ENCODE measurements at regions not wholly inside any gene's neighbourhood (a gene's known extent, or its start where the extent isn't known, plus 50 kb on each side); places are given as distances from the start of the nearest gene placed in this dataset.

GRCh38 chr10:52541006-52541473, 227.0 kb downstream of the DKK1 start:
- Histone ChIP-seq H3K36me3 (ENCODE audit: control insufficient read depth in 2 of 2, extremely low read depth in 1 of 2, insufficient read depth in 2 of 2, low read length in 2 of 2) (no peaks in the 10 kb centered on the region), H3K9me1 (ENCODE audit: control insufficient read depth, extremely low read depth, insufficient read depth, low read length) (no peaks in the 10 kb centered on the region), H3K27me3 (ENCODE audit: control insufficient read depth, extremely low read depth, insufficient read depth, low read length) (no peaks in the 10 kb centered on the region), H3K9me3 (ENCODE audit: control insufficient read depth, low read depth, low read length) (no peaks in the 10 kb centered on the region), H3K27ac (ENCODE audit: control insufficient read depth, insufficient read depth, low read length) (no peak overlapping the region), H2AFZ (ENCODE audit: control insufficient read depth, low read length) (no peak overlapping the region), H3K9ac (ENCODE audit: control insufficient read depth, extremely low read depth, insufficient read depth, low read length) (no peak overlapping the region), H3K4me3 (ENCODE audit: control insufficient read depth in 2 of 3, extremely low read depth in 1 of 3, insufficient read depth in 2 of 3, low read depth in 1 of 3, low read length in 3 of 3) (no peak overlapping the region), H3K4me1 (ENCODE audit: control insufficient read depth, extremely low read depth, insufficient read depth, low read length) (peaks cover 26% of the 10 kb centered on the region), H3K79me2 (ENCODE audit: control insufficient read depth, insufficient read depth, low read length) (no peaks in the 10 kb centered on the region), H3K4me2 (ENCODE audit: control insufficient read depth, extremely low read depth, insufficient read depth, low read depth, low read length) (no peak overlapping the region), H4K20me1 (ENCODE audit: control insufficient read depth, extremely low read depth, insufficient read depth, low read length) (no peaks in the 10 kb centered on the region)
- FAIRE-seq (peak; percentile 81), DNase-seq (ENCODE audit: low read depth, low spot score) (no peak)
- dilution Hi-C loops (cut with MboI; ENCODE audit: extremely low pct_ligation_motif_present, low sequenced_read_pairs): no loop called here
- TF ChIP-seq CTCF (optimal IDR thresholded peaks at IDR 0.05 in 1 of 3, IDR thresholded peaks at IDR 0.05 in 1 of 3, conservative IDR thresholded peaks at IDR 0.05 in 1 of 3; ENCODE audit: extremely low read depth in 1 of 3, insufficient read depth in 2 of 3, low read length in 3 of 3) (no peak), EZH2 (IDR thresholded peaks at IDR 0.05; ENCODE audit: low read length) (no peak)

- TF ChIP-seq EZH2 (IDR thresholded peaks at IDR 0.05; ENCODE audit: low read length) (no peak), CTCF (optimal IDR thresholded peaks at IDR 0.05 in 1 of 3, IDR thresholded peaks at IDR 0.05 in 1 of 3, conservative IDR thresholded peaks at IDR 0.05 in 1 of 3; ENCODE audit: extremely low read depth in 1 of 3, insufficient read depth in 2 of 3, low read length in 3 of 3) (no peak)
- H2AFZ ChIP-seq (ENCODE audit: control insufficient read depth, low read length): no peak overlapping the region
- H3K79me2 ChIP-seq (ENCODE audit: control insufficient read depth, insufficient read depth, low read length): no peaks in the 10 kb centered on the region
- FAIRE-seq (no peak), DNase-seq (ENCODE audit: low read depth, low spot score) (no peak)
- H3K36me3 ChIP-seq (ENCODE audit: control insufficient read depth in 2 of 2, extremely low read depth in 1 of 2, insufficient read depth in 2 of 2, low read length in 2 of 2): no peaks in the 10 kb centered on the region
- H3K4me3 ChIP-seq (ENCODE audit: control insufficient read depth in 2 of 3, extremely low read depth in 1 of 3, insufficient read depth in 2 of 3, low read depth in 1 of 3, low read length in 3 of 3): no peak overlapping the region
- no peak overlapping the region for H3K9ac ChIP-seq (ENCODE audit: control insufficient read depth, extremely low read depth, insufficient read depth, low read length)
- dilution Hi-C loops (cut with MboI; ENCODE audit: extremely low pct_ligation_motif_present, low sequenced_read_pairs): no loop called here
- peaks cover 26% of the 10 kb centered on the region for H3K4me1 ChIP-seq (ENCODE audit: control insufficient read depth, extremely low read depth, insufficient read depth, low read length)
- H3K9me1 ChIP-seq (ENCODE audit: control insufficient read depth, extremely low read depth, insufficient read depth, low read length): no peaks in the 10 kb centered on the region
- no peaks in the 10 kb centered on the region for H3K27me3 ChIP-seq (ENCODE audit: control insufficient read depth, extremely low read depth, insufficient read depth, low read length)
- no peak overlapping the region for H3K27ac ChIP-seq (ENCODE audit: control insufficient read depth, insufficient read depth, low read length)
- no peak overlapping the region for H3K4me2 ChIP-seq (ENCODE audit: control insufficient read depth, extremely low read depth, insufficient read depth, low read depth, low read length)
- H4K20me1 ChIP-seq (ENCODE audit: control insufficient read depth, extremely low read depth, insufficient read depth, low read length): no peaks in the 10 kb centered on the region
- no peaks in the 10 kb centered on the region for H3K9me3 ChIP-seq (ENCODE audit: control insufficient read depth, low read depth, low read length)
These were observed 228.8 kb downstream of the DKK1 start for GRCh38 chr10:52542906-52543305.

Data from keratinocyte (primary cell).